ENCODE measurements at regions not wholly inside any gene's neighbourhood (a gene's known extent, or its start where the extent isn't known, plus 50 kb on each side); places are given as distances from the start of the nearest gene placed in this dataset.

DNA sequence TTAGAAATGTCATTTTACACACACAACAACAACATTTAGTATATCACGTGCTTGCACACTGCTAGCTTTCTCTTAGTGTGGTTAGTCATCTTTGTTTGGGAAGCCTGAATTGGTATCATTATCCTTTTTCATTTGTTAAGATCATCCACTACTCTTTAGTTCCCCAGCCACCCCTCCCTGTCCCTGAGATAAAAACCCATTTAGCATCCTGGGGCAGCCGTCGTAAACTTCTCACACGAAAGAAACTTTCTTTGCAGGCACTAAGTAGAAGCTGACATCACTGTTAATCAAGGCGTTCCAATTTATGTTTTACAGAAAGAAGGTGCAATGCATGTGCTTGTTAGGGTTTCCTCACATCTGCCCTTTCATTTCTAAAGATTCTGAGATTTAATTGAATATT lies 475.1 kb upstream of the FZD8 start:
- TF ChIP-seq, protein P1, sequence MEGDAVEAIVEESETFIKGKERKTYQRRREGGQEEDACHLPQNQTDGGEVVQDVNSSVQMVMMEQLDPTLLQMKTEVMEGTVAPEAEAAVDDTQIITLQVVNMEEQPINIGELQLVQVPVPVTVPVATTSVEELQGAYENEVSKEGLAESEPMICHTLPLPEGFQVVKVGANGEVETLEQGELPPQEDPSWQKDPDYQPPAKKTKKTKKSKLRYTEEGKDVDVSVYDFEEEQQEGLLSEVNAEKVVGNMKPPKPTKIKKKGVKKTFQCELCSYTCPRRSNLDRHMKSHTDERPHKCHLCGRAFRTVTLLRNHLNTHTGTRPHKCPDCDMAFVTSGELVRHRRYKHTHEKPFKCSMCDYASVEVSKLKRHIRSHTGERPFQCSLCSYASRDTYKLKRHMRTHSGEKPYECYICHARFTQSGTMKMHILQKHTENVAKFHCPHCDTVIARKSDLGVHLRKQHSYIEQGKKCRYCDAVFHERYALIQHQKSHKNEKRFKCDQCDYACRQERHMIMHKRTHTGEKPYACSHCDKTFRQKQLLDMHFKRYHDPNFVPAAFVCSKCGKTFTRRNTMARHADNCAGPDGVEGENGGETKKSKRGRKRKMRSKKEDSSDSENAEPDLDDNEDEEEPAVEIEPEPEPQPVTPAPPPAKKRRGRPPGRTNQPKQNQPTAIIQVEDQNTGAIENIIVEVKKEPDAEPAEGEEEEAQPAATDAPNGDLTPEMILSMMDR (IDR thresholded peaks at IDR 0.05) = no peak
- TF ChIP-seq POLR2A (IDR thresholded peaks at IDR 0.05) (no peak), POLR2AphosphoS5 (IDR thresholded peaks at IDR 0.05) (no peak)
